Naive thymus-derived CD4-positive, alpha-beta T cell (primary cell): ENCODE measurements at regions not wholly inside any gene's neighbourhood (a gene's known extent, or its start where the extent isn't known, plus 50 kb on each side); places are given as distances from the start of the nearest gene placed in this dataset.

Experiments used
- ATAC-seq: fragments of 150-1000 bp; cut with Tn5 transposase; 2 replicates; pipeline ENCODE4 v1.10.0; 2021; ENCODE audit warnings: mild to moderate bottlenecking, moderate library complexity
- CTCF ChIA-PET: fragments of 350-600 bp; sonication (Branson Sonifier 250); formaldehyde crosslinking; loops from one replicate; lab custom pipeline; 2021; ENCODE audit warnings: antibody characterized with exemption; lab: Charles Lee
- POLR2A ChIA-PET: fragments of 350-600 bp; sonication (Branson Sonifier 250); formaldehyde crosslinking; loops from one replicate; lab custom pipeline; 2021; ENCODE audit warnings: antibody characterized with exemption, inconsistent platforms; lab: Charles Lee
- DNase-seq, 9 donors: peaks; one replicate each; pipeline versions ENCODE4 v3.0.0 to v3.0.0-alpha.2; 2020 to 2022; ENCODE audit warnings: mixed read lengths in 1 of 9
- H3K27ac ChIP-seq: one replicate; pipeline ENCODE4 v1.7.0; 2013; ENCODE audit warnings: mild to moderate bottlenecking, low read depth, low read length, moderate library complexity
- H3K27me3 ChIP-seq, 2 donors: one replicate each; pipeline ENCODE4 v1.7.0; 2013; ENCODE audit warnings: low read length in 2 of 2, mild to moderate bottlenecking in 2 of 2, moderate library complexity in 2 of 2; ENCODE audit not compliant: control insufficient read depth in 2 of 2, insufficient read depth in 2 of 2
- H3K36me3 ChIP-seq, 3 experiments: 1 replicate in 2 of 3; 2 replicates in 1 of 3; pipeline ENCODE4 v1.7.0; 2013; ENCODE audit warnings: low read length in 3 of 3, mild to moderate bottlenecking in 3 of 3, moderate library complexity in 1 of 3; ENCODE audit not compliant: insufficient read depth in 3 of 3, control insufficient read depth in 2 of 3
- H3K4me1 ChIP-seq, 2 donors: one replicate each; pipeline ENCODE4 v1.7.0; 2013; ENCODE audit warnings: low read length in 2 of 2, mild to moderate bottlenecking in 2 of 2, moderate library complexity in 1 of 2; ENCODE audit not compliant: control insufficient read depth in 2 of 2, insufficient read depth in 2 of 2
- H3K4me3 ChIP-seq: 2 replicates; pipeline ENCODE4 v1.7.0; 2013; ENCODE audit warnings: mild to moderate bottlenecking, low read length
- H3K9me3 ChIP-seq, 3 experiments: 1 replicate in 2 of 3; 2 replicates in 1 of 3; pipeline ENCODE4 v1.7.0; 2013; ENCODE audit warnings: low read length in 3 of 3; ENCODE audit not compliant: control insufficient read depth in 2 of 3
- H3K27ac Mint-ChIP-seq, 9 donors: one replicate each; pipeline ENCODE4 v1.8.0; 2020 to 2022; ENCODE audit warnings: mixed read lengths in 9 of 9, mild to moderate bottlenecking in 8 of 9, moderate library complexity in 5 of 9, inconsistent platforms in 2 of 9
- H3K27me3 Mint-ChIP-seq, 5 donors: one replicate each; pipeline ENCODE4 v1.8.0; 2021 to 2022; ENCODE audit warnings: mixed read lengths in 5 of 5, mild to moderate bottlenecking in 1 of 5
- H3K36me3 Mint-ChIP-seq, 5 donors: one replicate each; pipeline ENCODE4 v1.8.0; 2020 to 2022; ENCODE audit warnings: mixed read lengths in 5 of 5, mild to moderate bottlenecking in 3 of 5, inconsistent platforms in 1 of 5
- H3K4me1 Mint-ChIP-seq, 7 donors: one replicate each; pipeline ENCODE4 v1.8.0; 2020 to 2022; ENCODE audit warnings: mixed read lengths in 7 of 7, mild to moderate bottlenecking in 3 of 7, inconsistent platforms in 1 of 7
- H3K4me3 Mint-ChIP-seq, 10 donors: one replicate each; pipeline ENCODE4 v1.8.0; 2020 to 2022; ENCODE audit warnings: mild to moderate bottlenecking in 10 of 10, mixed read lengths in 10 of 10, moderate library complexity in 6 of 10, inconsistent platforms in 2 of 10
- H3K9me3 Mint-ChIP-seq, 11 donors: one replicate each; pipeline ENCODE4 v1.8.0; 2020 to 2022; ENCODE audit warnings: mixed read lengths in 11 of 11, mild to moderate bottlenecking in 4 of 11, inconsistent platforms in 1 of 11, moderate library complexity in 1 of 11
- intact Hi-C, 2 donors: fragments of 100-400 bp; cut with micrococcal nuclease; formaldehyde crosslinking; loops; one replicate each; pipeline ENCODE4 v1.15.1; 2023

DNA sequence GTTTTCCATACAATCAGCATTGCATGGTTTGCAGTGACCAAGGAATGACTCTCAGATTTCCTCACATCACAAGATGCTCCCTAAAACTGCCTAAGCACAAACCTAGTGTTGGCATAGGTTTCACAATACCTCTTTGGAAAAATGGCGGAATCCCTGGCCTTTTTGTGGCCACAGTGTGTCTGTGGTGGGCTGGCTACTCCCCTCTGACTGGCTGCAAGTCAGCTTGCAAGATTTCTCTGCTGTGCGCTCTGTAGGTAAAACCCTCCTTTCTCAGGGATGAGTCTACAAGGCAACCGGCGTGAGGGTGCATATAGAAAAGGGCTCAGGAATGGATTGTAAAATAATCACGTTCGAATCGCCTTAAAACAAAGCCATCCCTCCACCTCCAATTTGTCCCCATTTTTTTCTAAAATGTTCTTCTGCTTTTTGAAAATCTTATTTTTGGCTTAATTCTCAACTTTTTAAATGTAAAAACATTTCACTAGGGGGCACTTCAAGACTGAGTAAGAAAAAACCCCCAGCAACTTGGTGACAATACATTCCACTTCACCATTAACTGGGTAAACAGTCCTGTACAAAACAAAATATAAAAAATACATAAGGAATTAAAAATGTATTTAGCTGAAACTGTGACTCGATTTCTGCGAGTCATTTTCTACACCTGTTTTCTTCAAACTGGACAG, 235.6 kb downstream of the STIM2 start:
- no peak for DNase-seq

DNA sequence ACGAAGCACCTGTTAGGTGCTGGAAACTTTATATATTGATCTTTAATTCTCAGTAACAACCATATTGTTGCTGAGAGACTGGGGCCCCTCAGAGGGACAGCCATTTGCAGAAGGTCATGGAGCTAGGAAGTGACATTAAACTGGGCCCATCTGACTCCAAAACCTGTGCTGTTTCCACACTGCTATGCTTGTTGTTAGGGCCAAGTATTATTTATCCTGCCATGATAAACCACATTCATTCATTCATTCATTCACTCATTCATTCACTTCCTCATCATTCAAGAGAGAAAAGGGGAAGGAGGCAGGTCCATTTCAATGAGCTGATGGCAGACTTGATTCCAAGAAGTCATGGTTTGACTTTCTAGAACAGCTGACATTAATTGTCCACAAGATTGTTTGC, 237.4 kb downstream of the STIM2 start:
- H3K36me3 ChIP-seq: no peaks in the 10 kb centered on the region
- H3K4me3 Mint-ChIP-seq: no peak overlapping the region
- CTCF ChIA-PET: no interaction called here
- no peak overlapping the region for H3K4me3 ChIP-seq
- no peaks in the 10 kb centered on the region for H3K36me3 Mint-ChIP-seq
- H3K9me3 ChIP-seq: no peaks in the 10 kb centered on the region
- H3K9me3 Mint-ChIP-seq: peaks cover 0 to 1% (median 0%) of the 10 kb centered on the region in 11 donors
- H3K27me3 Mint-ChIP-seq: peaks cover 0 to 20% (median 11%) of the 10 kb centered on the region in 5 donors
- intact Hi-C loops: no loop called here
- H3K4me1 ChIP-seq: no peaks in the 10 kb centered on the region
- POLR2A ChIA-PET: no interaction called here
- no peak overlapping the region for H3K27ac ChIP-seq
- DNase-seq (no peak), ATAC-seq (no peak)
- no peaks in the 10 kb centered on the region for H3K4me1 Mint-ChIP-seq
- H3K27ac Mint-ChIP-seq: no peak overlapping the region
- H3K27me3 ChIP-seq: no peaks in the 10 kb centered on the region

More for the DNA sequence above, 235.6 kb downstream of the STIM2 start:
- POLR2A ChIA-PET: no interaction called here
- CTCF ChIA-PET: no interaction called here
- Mint-ChIP-seq H3K4me1 (no peaks in the 10 kb centered on the region), H3K27ac (no peak overlapping the region), H3K9me3 (peaks cover 0 to 1% (median 0%) of the 10 kb centered on the region in 11 donors), H3K27me3 (peaks cover 0 to 26% (median 9%) of the 10 kb centered on the region in 5 donors), H3K4me3 (no peak overlapping the region), H3K36me3 (no peaks in the 10 kb centered on the region)
- H3K4me1 ChIP-seq: no peaks in the 10 kb centered on the region
- H3K9me3 ChIP-seq: no peaks in the 10 kb centered on the region
- no peak overlapping the region for H3K27ac ChIP-seq
- ATAC-seq: no peak
- H3K4me3 ChIP-seq: no peak overlapping the region
- intact Hi-C loops: no loop called here
- no peaks in the 10 kb centered on the region for H3K36me3 ChIP-seq
- no peaks in the 10 kb centered on the region for H3K27me3 ChIP-seq

DNA sequence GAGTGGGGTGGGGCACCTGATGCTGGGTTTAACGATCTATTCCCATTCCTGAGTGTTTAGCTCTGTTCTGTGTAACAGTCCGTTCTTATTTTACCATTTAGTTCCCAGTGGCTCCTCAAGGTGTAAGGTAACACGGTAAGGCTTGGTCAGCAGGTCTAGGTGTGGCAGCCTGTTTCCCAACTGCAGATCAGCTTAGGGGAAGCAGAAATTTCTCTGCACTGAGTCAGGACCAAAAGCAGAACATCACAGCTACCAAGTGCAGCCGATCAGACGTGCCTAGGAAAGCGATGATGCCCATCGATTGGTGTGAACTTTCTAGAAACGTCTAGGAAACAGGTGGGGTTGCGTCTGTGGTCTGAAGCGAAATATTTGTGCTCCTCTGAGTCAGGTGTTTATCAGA, 240.1 kb downstream of the STIM2 start:
- ATAC-seq (no peak), DNase-seq (no peak)
- H3K4me3 Mint-ChIP-seq: no peak overlapping the region
- intact Hi-C loops: no loop called here
- H3K27ac Mint-ChIP-seq: no peak overlapping the region
- peaks cover 0 to 4% (median 0%) of the 10 kb centered on the region in 11 donors for H3K9me3 Mint-ChIP-seq
- Histone ChIP-seq H3K9me3 (no peaks in the 10 kb centered on the region), H3K36me3 (no peaks in the 10 kb centered on the region), H3K27ac (no peak overlapping the region), H3K27me3 (no peaks in the 10 kb centered on the region), H3K4me1 (no peaks in the 10 kb centered on the region), H3K4me3 (no peak overlapping the region)
- ChIA-PET CTCF (no interaction called here), POLR2A (no interaction called here)
- no peaks in the 10 kb centered on the region for H3K4me1 Mint-ChIP-seq
- H3K36me3 Mint-ChIP-seq: no peaks in the 10 kb centered on the region
- peaks cover 0 to 34% (median 25%) of the 10 kb centered on the region in 5 donors for H3K27me3 Mint-ChIP-seq

DNA sequence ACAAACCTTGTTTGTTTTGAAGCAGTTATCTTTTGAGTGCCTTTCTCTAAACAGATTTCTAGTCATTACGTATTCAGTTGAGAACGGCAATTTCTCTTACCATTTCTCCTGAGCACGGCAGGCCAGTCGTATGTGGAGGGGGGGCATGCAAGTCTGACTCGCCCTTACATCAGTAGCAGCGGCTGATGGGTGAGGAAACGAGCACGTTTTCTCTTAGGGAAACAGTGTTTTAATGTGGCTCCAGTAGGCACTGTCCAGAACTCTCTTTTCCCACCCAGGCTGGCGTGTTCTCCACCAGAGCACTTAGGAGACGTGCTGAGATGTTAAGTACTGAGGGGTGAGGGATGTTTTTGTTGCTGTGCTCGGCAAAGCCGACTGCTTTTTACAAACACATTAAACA, 240.5 kb downstream of the STIM2 start:
- ATAC-seq (no peak), DNase-seq (no peak)
- H3K27me3 Mint-ChIP-seq: peaks cover 0 to 35% (median 25%) of the 10 kb centered on the region in 5 donors
- ChIA-PET POLR2A (no interaction called here), CTCF (no interaction called here)
- Histone ChIP-seq H3K9me3 (no peaks in the 10 kb centered on the region), H3K4me1 (no peaks in the 10 kb centered on the region), H3K27me3 (no peaks in the 10 kb centered on the region), H3K4me3 (no peak overlapping the region), H3K36me3 (no peaks in the 10 kb centered on the region), H3K27ac (no peak overlapping the region)
- H3K27ac Mint-ChIP-seq: no peak overlapping the region
- no peak overlapping the region for H3K4me3 Mint-ChIP-seq
- intact Hi-C loops: no loop called here
- no peaks in the 10 kb centered on the region for H3K4me1 Mint-ChIP-seq
- H3K9me3 Mint-ChIP-seq: peaks cover 0 to 6% (median 0%) of the 10 kb centered on the region in 11 donors
- H3K36me3 Mint-ChIP-seq: peaks cover 0 to 3% (median 0%) of the 10 kb centered on the region in 5 donors

DNA sequence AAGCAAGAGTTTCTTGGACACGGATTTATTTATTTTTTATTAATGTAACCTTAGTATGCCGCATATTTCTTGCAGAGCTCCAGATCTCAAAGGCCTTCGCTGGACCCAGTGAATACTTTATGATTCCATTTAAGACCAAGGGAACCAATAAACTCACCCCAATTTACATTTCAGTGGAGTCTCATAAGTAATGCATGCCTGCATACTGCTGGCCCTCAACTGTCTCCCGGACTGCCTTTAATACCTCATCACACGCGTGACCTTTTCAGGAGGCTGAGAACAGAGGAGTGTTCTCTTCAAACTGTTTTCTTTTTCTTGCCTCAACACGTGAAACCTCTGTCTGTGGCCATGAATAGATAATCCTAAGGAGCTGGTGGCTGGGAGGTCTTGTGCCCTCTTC, 240.9 kb downstream of the STIM2 start:
- Mint-ChIP-seq H3K27ac (no peak overlapping the region), H3K27me3 (peaks cover 0 to 38% (median 25%) of the 10 kb centered on the region in 5 donors), H3K4me1 (no peaks in the 10 kb centered on the region), H3K4me3 (no peak overlapping the region), H3K9me3 (peaks cover 0 to 6% (median 0%) of the 10 kb centered on the region in 11 donors), H3K36me3 (peaks cover 0 to 3% (median 0%) of the 10 kb centered on the region in 5 donors)
- POLR2A ChIA-PET: no interaction called here
- no peaks in the 10 kb centered on the region for H3K27me3 ChIP-seq
- H3K4me1 ChIP-seq: no peaks in the 10 kb centered on the region
- DNase-seq: no peak
- no peaks in the 10 kb centered on the region for H3K36me3 ChIP-seq
- H3K27ac ChIP-seq: no peak overlapping the region
- H3K9me3 ChIP-seq: no peaks in the 10 kb centered on the region
- intact Hi-C loops: no loop called here
- no peak for ATAC-seq
- no peak overlapping the region for H3K4me3 ChIP-seq
- CTCF ChIA-PET: no interaction called here

DNA sequence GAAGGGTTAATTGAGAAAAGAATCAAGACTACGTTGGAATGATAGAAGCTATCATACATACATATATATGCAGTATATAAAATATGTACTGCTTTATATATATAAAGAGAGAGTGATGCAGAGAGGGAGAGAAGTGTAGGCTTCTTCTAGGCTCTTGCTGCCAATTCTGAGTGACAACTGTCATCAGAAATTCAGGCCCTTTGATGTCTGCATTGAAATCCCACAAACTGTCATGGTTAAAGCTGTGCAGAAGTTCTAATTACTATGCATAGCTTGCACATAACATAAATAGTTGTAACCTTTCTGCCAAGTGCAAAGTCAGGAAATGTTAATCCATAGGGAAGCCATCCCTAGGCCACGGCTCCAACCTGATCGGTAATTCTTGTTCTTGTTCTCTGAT, 251.0 kb downstream of the STIM2 start:
- Histone ChIP-seq H3K27ac (no peak overlapping the region), H3K4me3 (no peak overlapping the region), H3K27me3 (no peaks in the 10 kb centered on the region), H3K4me1 (no peaks in the 10 kb centered on the region), H3K36me3 (no peaks in the 10 kb centered on the region), H3K9me3 (no peaks in the 10 kb centered on the region)
- DNase-seq (no peak), ATAC-seq (no peak)
- no peak overlapping the region for H3K27ac Mint-ChIP-seq
- no peaks in the 10 kb centered on the region for H3K4me1 Mint-ChIP-seq
- ChIA-PET CTCF (no interaction called here), POLR2A (no interaction called here)
- intact Hi-C loops: no loop called here
- H3K4me3 Mint-ChIP-seq: no peak overlapping the region
- no peaks in the 10 kb centered on the region for H3K36me3 Mint-ChIP-seq
- peaks cover 0 to 8% (median 0%) of the 10 kb centered on the region in 11 donors for H3K9me3 Mint-ChIP-seq
- H3K27me3 Mint-ChIP-seq: peaks cover 0 to 21% (median 4%) of the 10 kb centered on the region in 5 donors

DNA sequence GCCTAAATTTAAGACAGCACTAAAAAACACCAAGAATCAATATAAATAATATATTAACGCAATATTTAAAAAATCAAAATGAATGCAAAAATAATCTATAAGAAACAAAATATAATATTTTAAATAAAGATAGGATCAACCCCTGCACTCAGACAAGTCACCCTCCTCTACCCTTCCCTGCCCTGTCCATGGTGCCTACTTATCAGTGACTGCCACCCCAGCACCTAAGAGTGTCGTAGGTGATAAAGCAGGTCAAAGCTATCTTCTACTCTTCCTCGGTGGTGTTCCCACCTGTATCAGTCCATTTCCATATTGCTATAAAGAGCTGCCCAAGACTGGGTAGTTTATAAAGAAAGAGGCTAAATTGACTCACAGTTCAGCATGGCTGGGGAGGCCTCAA, 251.9 kb downstream of the STIM2 start:
- CTCF ChIA-PET: no interaction called here
- H3K27me3 ChIP-seq: no peaks in the 10 kb centered on the region

More for the DNA sequence above, 251.9 kb downstream of the STIM2 start:
- H3K4me3 ChIP-seq: no peak overlapping the region
- Mint-ChIP-seq H3K36me3 (no peaks in the 10 kb centered on the region), H3K4me3 (no peak overlapping the region), H3K4me1 (no peaks in the 10 kb centered on the region), H3K9me3 (peaks cover 0 to 12% (median 0%) of the 10 kb centered on the region in 11 donors), H3K27me3 (peaks cover 0 to 23% (median 4%) of the 10 kb centered on the region in 5 donors), H3K27ac (no peak overlapping the region)
- ATAC-seq (no peak), DNase-seq (no peak)
- H3K27ac ChIP-seq: no peak overlapping the region
- no peaks in the 10 kb centered on the region for H3K9me3 ChIP-seq
- no peaks in the 10 kb centered on the region for H3K4me1 ChIP-seq
- intact Hi-C loops: no loop called here
- POLR2A ChIA-PET: no interaction called here
- no peaks in the 10 kb centered on the region for H3K36me3 ChIP-seq
